OCI-M1 (cell line): ENCODE measurements at regions not wholly inside any gene's neighbourhood (a gene's known extent, or its start where the extent isn't known, plus 50 kb on each side); places are given as distances from the start of the nearest gene placed in this dataset.
A peak's percentile ranks its signal among the peaks of the same experiment; 100 is the strongest.
"Not testable (repeated sequence)": the region's sequence is repeated elsewhere in the genome, so short reads cannot be mapped to it uniquely, and the experiment has no call there.

Experiments
- DNase-seq: peaks from one replicate; lab custom pipeline; 2025; lab: John Stamatoyannopoulos, UW

- DNase-seq = not testable (repeated sequence)
Measured at GRCh38 chr17:30639391-30639790, 162.2 kb downstream of the GOSR1 start.

- DNase-seq = not testable (repeated sequence)
Measured at GRCh38 chr17:30638968-30639367, 161.8 kb downstream of the GOSR1 start.

- not testable (repeated sequence) for DNase-seq
Measured at GRCh38 chr17:30631651-30632050, 154.4 kb downstream of the GOSR1 start.

- not testable (repeated sequence) for DNase-seq
Measured at GRCh38 chr17:30625380-30625779, 148.2 kb downstream of the GOSR1 start.

- not testable (repeated sequence) for DNase-seq
Measured at GRCh38 chr17:30624180-30624579, 147.0 kb downstream of the GOSR1 start.

- not testable (repeated sequence) for DNase-seq
Measured at GRCh38 chr17:30609682-30610081, 132.5 kb downstream of the GOSR1 start.

GRCh38 chr17:30605523-30605922, 128.3 kb downstream of the GOSR1 start:
- no peak for DNase-seq

- DNase-seq = no peak
Measured at GRCh38 chr17:30605027-30605426, 127.8 kb downstream of the GOSR1 start.

- DNase-seq = not testable (repeated sequence)
Measured at GRCh38 chr17:30602396-30602795, 125.2 kb downstream of the GOSR1 start.

- DNase-seq = not testable (repeated sequence)
Measured at GRCh38 chr17:30601984-30602383, 124.8 kb downstream of the GOSR1 start.

GRCh38 chr17:30600830-30601494, 123.8 kb downstream of the GOSR1 start:
- DNase-seq = peak; percentile 39

GRCh38 chr17:30600060-30600829, 123.0 kb downstream of the GOSR1 start:
- DNase-seq = peak; percentile 89

- DNase-seq = no peak
Measured at GRCh38 chr17:30599428-30600059, 122.3 kb downstream of the GOSR1 start.

GRCh38 chr17:30597776-30598288, 120.6 kb downstream of the GOSR1 start:
- no peak for DNase-seq

- not testable (repeated sequence) for DNase-seq
Measured at GRCh38 chr17:30596948-30597775, 120.0 kb downstream of the GOSR1 start.

GRCh38 chr17:30594953-30595371, 117.8 kb downstream of the GOSR1 start:
- not testable (repeated sequence) for DNase-seq

- no peak for DNase-seq
Measured at GRCh38 chr17:30594223-30594952, 117.2 kb downstream of the GOSR1 start.

GRCh38 chr17:30590081-30590733, 113.0 kb downstream of the GOSR1 start:
- no peak for DNase-seq

GRCh38 chr17:30589431-30589830, 112.2 kb downstream of the GOSR1 start:
- no peak for DNase-seq

- no peak for DNase-seq
Measured at GRCh38 chr17:30588798-30589247, 111.6 kb downstream of the GOSR1 start.
